ENCODE measurements at regions not wholly inside any gene's neighbourhood (a gene's known extent, or its start where the extent isn't known, plus 50 kb on each side); places are given as distances from the start of the nearest gene placed in this dataset.
"Not testable (repeated sequence)": the region's sequence is repeated elsewhere in the genome, so short reads cannot be mapped to it uniquely, and the experiment has no call there.

DNA sequence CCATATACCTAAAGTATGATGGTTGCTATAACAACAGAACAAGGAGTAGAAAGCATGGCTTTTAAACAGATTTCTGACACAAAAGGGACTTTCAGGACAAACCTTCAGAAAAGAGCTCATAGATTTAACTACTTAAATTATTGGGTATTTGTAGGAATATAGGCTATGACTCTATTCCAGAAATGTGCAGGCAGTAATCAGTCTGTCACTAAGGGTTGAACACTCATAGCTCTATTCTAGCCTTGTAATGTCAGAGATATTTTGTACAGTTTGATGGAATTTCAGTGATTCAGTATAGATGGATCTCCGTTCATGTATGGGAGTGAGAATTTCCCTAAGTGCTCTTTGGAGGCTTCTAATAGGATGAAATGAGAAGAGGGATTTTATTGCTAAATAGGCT, 82.8 kb downstream of the EXTL2 start:
- Histone ChIP-seq H3K27me3 (ENCODE audit: control insufficient read depth, insufficient read depth, low read length) (no peaks in the 10 kb centered on the region), H3K4me3 (ENCODE audit: low read depth, low read length) (no peak overlapping the region), H3K36me3 (ENCODE audit: control insufficient read depth, insufficient read depth, low read length) (no peaks in the 10 kb centered on the region)
- ChIA-PET CTCF (no interaction called here), POLR2A (no interaction called here)
- DNase-seq (ENCODE audit: low read depth) = no peak
- TF ChIP-seq, protein P1, sequence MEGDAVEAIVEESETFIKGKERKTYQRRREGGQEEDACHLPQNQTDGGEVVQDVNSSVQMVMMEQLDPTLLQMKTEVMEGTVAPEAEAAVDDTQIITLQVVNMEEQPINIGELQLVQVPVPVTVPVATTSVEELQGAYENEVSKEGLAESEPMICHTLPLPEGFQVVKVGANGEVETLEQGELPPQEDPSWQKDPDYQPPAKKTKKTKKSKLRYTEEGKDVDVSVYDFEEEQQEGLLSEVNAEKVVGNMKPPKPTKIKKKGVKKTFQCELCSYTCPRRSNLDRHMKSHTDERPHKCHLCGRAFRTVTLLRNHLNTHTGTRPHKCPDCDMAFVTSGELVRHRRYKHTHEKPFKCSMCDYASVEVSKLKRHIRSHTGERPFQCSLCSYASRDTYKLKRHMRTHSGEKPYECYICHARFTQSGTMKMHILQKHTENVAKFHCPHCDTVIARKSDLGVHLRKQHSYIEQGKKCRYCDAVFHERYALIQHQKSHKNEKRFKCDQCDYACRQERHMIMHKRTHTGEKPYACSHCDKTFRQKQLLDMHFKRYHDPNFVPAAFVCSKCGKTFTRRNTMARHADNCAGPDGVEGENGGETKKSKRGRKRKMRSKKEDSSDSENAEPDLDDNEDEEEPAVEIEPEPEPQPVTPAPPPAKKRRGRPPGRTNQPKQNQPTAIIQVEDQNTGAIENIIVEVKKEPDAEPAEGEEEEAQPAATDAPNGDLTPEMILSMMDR (IDR thresholded peaks at IDR 0.05; ENCODE audit: insufficient read depth, low read depth, low read length) = no peak

DNA sequence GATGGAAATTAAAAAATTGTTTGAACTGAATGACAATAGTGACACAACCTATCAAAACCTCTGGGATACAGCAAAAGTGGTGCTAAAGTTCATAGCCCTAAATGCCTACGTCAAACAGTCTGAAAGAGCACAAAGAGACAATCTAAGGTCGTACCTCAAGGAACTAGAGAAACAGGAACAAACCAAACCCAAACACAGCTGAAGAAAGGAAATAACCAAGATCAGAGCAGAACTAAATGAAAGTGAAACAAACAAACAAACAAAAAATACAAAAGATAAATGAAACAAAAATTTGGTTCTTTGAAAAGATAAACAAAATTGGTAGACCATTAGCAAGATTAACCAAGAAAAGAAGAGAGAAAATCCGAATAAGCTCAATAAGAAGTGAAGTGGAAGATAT, 79.7 kb downstream of the EXTL2 start:
- H3K27me3 ChIP-seq (ENCODE audit: control insufficient read depth, insufficient read depth, low read length); POLR2A ChIA-PET; H3K4me3 ChIP-seq (ENCODE audit: low read depth, low read length); H3K36me3 ChIP-seq (ENCODE audit: control insufficient read depth, insufficient read depth, low read length); DNase-seq (ENCODE audit: low read depth): not testable (repeated sequence)
- CTCF ChIA-PET = interaction anchor here (1.1 kb wide), 1 partner anchor 9 kb away, joined by 3 read pairs; no protein-coding TSS in a partner anchor

DNA sequence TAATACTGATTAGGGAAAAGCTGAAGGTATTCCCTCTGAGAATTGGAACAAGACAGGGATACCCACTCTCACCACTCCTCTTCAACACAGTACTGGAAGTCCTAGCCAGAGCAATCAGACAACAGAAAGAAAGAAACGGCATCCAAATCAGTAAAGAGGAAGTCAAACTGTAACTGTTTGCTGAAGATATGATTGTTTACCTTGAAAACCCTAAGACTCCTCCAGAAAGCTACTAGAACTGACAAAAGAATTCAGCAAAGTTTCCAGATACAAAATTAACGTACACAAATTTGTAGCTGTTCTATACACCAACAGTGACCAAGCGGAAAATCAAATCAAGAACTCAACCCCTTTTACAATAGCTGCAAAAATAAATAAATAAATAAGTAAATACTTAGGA, 78.6 kb downstream of the EXTL2 start:
- POLR2A ChIA-PET = interaction anchor here (0.6 kb wide), 1 partner anchor 66 kb away, joined by 4 read pairs; no protein-coding TSS in a partner anchor
- Histone ChIP-seq H3K36me3 (ENCODE audit: control insufficient read depth, insufficient read depth, low read length) (no peaks in the 10 kb centered on the region), H3K4me3 (ENCODE audit: low read depth, low read length) (no peak overlapping the region), H3K27me3 (ENCODE audit: control insufficient read depth, insufficient read depth, low read length) (no peaks in the 10 kb centered on the region)
- no peak for DNase-seq (ENCODE audit: low read depth)
- CTCF ChIA-PET = no interaction called here
- TF ChIP-seq, protein P1 (IDR thresholded peaks at IDR 0.05; ENCODE audit: insufficient read depth, low read depth, low read length) = no peak

DNA sequence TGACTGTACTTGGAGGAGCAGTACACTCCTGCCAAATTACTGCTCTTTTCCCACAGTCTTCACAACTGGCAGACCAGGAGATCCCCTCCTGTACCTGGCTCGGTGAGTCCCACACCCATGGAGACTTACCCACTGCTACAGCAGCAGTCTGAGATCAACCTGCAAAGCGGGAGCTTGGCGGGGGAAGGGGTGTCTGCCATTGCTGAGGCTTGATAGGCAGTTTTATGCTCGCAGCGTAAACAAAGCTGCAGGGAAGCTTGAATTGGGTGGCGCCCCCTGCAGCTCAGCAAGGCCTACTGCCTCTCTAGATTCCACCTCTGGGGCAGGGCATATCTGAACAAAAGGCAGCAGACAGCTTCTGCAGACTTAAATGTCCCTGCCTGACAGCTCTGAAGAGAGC, 74.4 kb downstream of the EXTL2 start:
- DNase-seq (ENCODE audit: low read depth); H3K36me3 ChIP-seq (ENCODE audit: control insufficient read depth, insufficient read depth, low read length); H3K27me3 ChIP-seq (ENCODE audit: control insufficient read depth, insufficient read depth, low read length); H3K4me3 ChIP-seq (ENCODE audit: low read depth, low read length); POLR2A ChIA-PET: not testable (repeated sequence)
- CTCF ChIA-PET = interaction anchor here (1.3 kb wide), 1 partner anchor 9 kb away, joined by 7 read pairs; no protein-coding TSS in a partner anchor

DNA sequence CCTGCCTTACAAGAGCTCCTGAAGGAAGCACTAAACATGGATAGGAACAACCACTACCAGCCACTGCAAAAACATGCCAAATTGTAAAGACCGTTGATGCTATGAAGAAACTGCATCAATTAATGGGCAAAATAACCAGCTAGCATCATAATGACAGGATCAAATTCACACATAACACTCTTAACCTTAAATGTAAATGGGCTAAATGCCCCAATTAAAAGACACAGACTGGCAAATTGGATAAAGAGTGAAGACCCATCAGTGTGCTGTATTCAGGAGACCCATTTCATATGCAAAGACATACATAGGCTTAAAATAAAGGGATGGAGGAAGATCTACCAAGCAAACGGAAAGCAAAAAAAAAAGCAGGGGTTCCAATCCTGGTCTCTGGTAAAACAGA, 72.7 kb downstream of the EXTL2 start:
- H3K36me3 ChIP-seq (ENCODE audit: control insufficient read depth, insufficient read depth, low read length); POLR2A ChIA-PET; H3K4me3 ChIP-seq (ENCODE audit: low read depth, low read length); DNase-seq (ENCODE audit: low read depth); H3K27me3 ChIP-seq (ENCODE audit: control insufficient read depth, insufficient read depth, low read length): not testable (repeated sequence)
- CTCF ChIA-PET = interaction anchor here (0.6 kb wide), 1 partner anchor 301 kb away, joined by 3 read pairs; no protein-coding TSS in a partner anchor
